GM12878 (cell line): ENCODE measurements at regions not wholly inside any gene's neighbourhood (a gene's known extent, or its start where the extent isn't known, plus 50 kb on each side); places are given as distances from the start of the nearest gene placed in this dataset.
"Not testable (repeated sequence)": the region's sequence is repeated elsewhere in the genome, so short reads cannot be mapped to it uniquely, and the experiment has no call there.

Experiments used
- EP300 ChIP-seq, 2 experiments: fragments of 150-350 bp in 1 of 2; IDR thresholded peaks; 2 replicates each; pipeline ENCODE4 v1.6.1; 2011 to 2012; ENCODE audit warnings: low read depth in 2 of 2, low read length in 2 of 2, borderline replicate concordance in 1 of 2, improper control_type of control experiment in 1 of 2, inconsistent platforms in 1 of 2; ENCODE audit not compliant: control insufficient read depth in 1 of 2
- FOXM1 ChIP-seq: IDR thresholded peaks from 2 replicates; pipeline ENCODE4 v1.6.1; 2012; ENCODE audit warnings: low read depth, mild to moderate bottlenecking, inconsistent platforms, low read length, moderate library complexity
- GATAD2B ChIP-seq: fragments of 450-650 bp; conservative IDR thresholded peaks from 2 replicates; pipeline ENCODE4 v1.6.1; 2017; ENCODE audit warnings: low read depth, mild to moderate bottlenecking, moderate library complexity
- HDAC2 ChIP-seq: fragments of 200-600 bp; sonication (generic); IDR thresholded peaks from 2 replicates; pipeline ENCODE4 v1.6.1; 2017
- MXI1 ChIP-seq: fragments of 150-350 bp; IDR thresholded peaks from 2 replicates; pipeline ENCODE4 v1.6.1; 2011; ENCODE audit warnings: low read depth, mild to moderate bottlenecking, inconsistent platforms, low read length, improper control_type of control experiment
- POLR2A ChIP-seq: IDR thresholded peaks from 2 replicates; pipeline ENCODE4 v1.6.1; 2011; ENCODE audit warnings: low read depth, mild to moderate bottlenecking, low read length
- POLR2AphosphoS2 ChIP-seq: IDR thresholded peaks from 2 replicates; pipeline ENCODE4 v1.6.1; 2011; ENCODE audit warnings: low read depth, mild to moderate bottlenecking, low read length, improper control_type of control experiment, moderate library complexity
- TAF1 ChIP-seq: IDR thresholded peaks from 2 replicates; pipeline ENCODE4 v1.6.1; 2011; ENCODE audit warnings: mild to moderate bottlenecking, low read depth, low read length, borderline replicate concordance
- TARDBP ChIP-seq: IDR thresholded peaks from 2 replicates; pipeline ENCODE4 v1.6.1; 2016; ENCODE audit warnings: borderline replicate concordance
- TF ChIP-seq, protein P1 (sequence below), 3 experiments: IDR thresholded peaks in 2 of 3; conservative IDR thresholded peaks in 1 of 3; 2 replicates each; pipeline ENCODE4 v1.5.1; 2011; ENCODE audit warnings: low read depth in 3 of 3, low read length in 3 of 3, mild to moderate bottlenecking in 3 of 3, control low read depth in 2 of 3, moderate library complexity in 2 of 3, inconsistent platforms in 1 of 3, mixed read lengths in 1 of 3; ENCODE audit not compliant: control insufficient read depth in 2 of 3, insufficient read depth in 1 of 3; ENCODE audit errors: extremely low read depth in 1 of 3
- TF ChIP-seq, protein P2 (sequence below): IDR thresholded peaks from 2 replicates; pipeline ENCODE4 v1.6.1; 2011; ENCODE audit warnings: low read depth, mild to moderate bottlenecking, low read length, moderate library complexity, borderline replicate concordance; ENCODE audit errors: extremely low read depth
- TF ChIP-seq, protein P3 (sequence below): IDR thresholded peaks from 2 replicates; pipeline ENCODE4 v1.6.1; 2011; ENCODE audit warnings: mild to moderate bottlenecking, low read depth, low read length, moderate library complexity; ENCODE audit not compliant: insufficient replicate concordance
- TF ChIP-seq, protein P4 (sequence below): fragments of 450-650 bp; IDR thresholded peaks from 2 replicates; pipeline ENCODE4 v1.6.1; 2017; ENCODE audit warnings: borderline replicate concordance

DNA sequence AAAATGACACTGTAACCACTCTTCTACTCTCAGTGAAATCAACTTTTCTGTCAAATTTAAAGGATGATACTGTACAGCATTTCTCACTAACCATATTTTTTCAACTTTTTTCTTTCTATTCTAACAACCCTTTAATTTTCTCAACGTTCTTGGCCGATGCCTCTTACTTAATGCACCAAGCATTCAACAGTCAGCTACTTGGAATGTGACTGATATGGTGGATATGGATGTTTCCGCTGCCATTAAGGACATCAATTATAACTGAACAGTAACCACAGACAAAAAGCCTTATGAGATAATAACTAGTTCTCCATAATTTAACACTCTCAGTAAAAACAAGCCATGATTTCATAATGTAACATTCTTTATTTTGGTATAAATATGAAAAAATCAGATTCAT, 427.4 kb downstream of the KCNJ18 start:
- TF ChIP-seq, protein P1, sequence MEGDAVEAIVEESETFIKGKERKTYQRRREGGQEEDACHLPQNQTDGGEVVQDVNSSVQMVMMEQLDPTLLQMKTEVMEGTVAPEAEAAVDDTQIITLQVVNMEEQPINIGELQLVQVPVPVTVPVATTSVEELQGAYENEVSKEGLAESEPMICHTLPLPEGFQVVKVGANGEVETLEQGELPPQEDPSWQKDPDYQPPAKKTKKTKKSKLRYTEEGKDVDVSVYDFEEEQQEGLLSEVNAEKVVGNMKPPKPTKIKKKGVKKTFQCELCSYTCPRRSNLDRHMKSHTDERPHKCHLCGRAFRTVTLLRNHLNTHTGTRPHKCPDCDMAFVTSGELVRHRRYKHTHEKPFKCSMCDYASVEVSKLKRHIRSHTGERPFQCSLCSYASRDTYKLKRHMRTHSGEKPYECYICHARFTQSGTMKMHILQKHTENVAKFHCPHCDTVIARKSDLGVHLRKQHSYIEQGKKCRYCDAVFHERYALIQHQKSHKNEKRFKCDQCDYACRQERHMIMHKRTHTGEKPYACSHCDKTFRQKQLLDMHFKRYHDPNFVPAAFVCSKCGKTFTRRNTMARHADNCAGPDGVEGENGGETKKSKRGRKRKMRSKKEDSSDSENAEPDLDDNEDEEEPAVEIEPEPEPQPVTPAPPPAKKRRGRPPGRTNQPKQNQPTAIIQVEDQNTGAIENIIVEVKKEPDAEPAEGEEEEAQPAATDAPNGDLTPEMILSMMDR (IDR thresholded peaks at IDR 0.05 in 2 of 3, conservative IDR thresholded peaks at IDR 0.05 in 1 of 3; ENCODE audit: control insufficient read depth in 2 of 3, extremely low read depth in 1 of 3, insufficient read depth in 1 of 3, low read depth in 3 of 3, low read length in 3 of 3): not testable (repeated sequence)
- TF ChIP-seq GATAD2B; POLR2AphosphoS2; EP300 (IDR thresholded peaks at IDR 0.05; ENCODE audit: borderline replicate concordance in 1 of 2, control insufficient read depth in 1 of 2, low read depth in 2 of 2, low read length in 2 of 2); FOXM1; TAF1; TARDBP; MXI1; POLR2A; HDAC2: not testable (repeated sequence)
- TF ChIP-seq, protein P2, sequence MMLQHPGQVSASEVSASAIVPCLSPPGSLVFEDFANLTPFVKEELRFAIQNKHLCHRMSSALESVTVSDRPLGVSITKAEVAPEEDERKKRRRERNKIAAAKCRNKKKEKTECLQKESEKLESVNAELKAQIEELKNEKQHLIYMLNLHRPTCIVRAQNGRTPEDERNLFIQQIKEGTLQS: not testable (repeated sequence)
- TF ChIP-seq, protein P3, sequence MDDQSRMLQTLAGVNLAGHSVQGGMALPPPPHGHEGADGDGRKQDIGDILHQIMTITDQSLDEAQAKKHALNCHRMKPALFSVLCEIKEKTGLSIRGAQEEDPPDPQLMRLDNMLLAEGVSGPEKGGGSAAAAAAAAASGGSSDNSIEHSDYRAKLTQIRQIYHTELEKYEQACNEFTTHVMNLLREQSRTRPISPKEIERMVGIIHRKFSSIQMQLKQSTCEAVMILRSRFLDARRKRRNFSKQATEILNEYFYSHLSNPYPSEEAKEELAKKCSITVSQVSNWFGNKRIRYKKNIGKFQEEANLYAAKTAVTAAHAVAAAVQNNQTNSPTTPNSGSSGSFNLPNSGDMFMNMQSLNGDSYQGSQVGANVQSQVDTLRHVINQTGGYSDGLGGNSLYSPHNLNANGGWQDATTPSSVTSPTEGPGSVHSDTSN: not testable (repeated sequence)
- TF ChIP-seq, protein P4, sequence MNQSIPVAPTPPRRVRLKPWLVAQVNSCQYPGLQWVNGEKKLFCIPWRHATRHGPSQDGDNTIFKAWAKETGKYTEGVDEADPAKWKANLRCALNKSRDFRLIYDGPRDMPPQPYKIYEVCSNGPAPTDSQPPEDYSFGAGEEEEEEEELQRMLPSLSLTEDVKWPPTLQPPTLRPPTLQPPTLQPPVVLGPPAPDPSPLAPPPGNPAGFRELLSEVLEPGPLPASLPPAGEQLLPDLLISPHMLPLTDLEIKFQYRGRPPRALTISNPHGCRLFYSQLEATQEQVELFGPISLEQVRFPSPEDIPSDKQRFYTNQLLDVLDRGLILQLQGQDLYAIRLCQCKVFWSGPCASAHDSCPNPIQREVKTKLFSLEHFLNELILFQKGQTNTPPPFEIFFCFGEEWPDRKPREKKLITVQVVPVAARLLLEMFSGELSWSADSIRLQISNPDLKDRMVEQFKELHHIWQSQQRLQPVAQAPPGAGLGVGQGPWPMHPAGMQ: not testable (repeated sequence)
